HepG2 (cell line): ENCODE measurements at regions not wholly inside any gene's neighbourhood (a gene's known extent, or its start where the extent isn't known, plus 50 kb on each side); places are given as distances from the start of the nearest gene placed in this dataset.

ENCODE experiments used
- ARHGAP35 ChIP-seq: sonication (generic); formaldehyde crosslinking; IDR thresholded peaks from 2 replicates; pipeline ENCODE4 v1.9.0; 2022; ENCODE audit warnings: mild to moderate bottlenecking, inconsistent platforms, moderate library complexity, missing genetic modification reagents, borderline replicate concordance
- BHLHE40 ChIP-seq: IDR thresholded peaks from 2 replicates; pipeline ENCODE4 v1.6.1; 2011; ENCODE audit warnings: low read length, improper control_type of control experiment
- CHD2 ChIP-seq: IDR thresholded peaks from 2 replicates; pipeline ENCODE4 v1.6.1; 2011; ENCODE audit warnings: low read depth, low read length, improper control_type of control experiment
- CTCF ChIP-seq: sonication (generic); formaldehyde crosslinking; IDR thresholded peaks from 2 replicates; pipeline ENCODE4 v1.5.0; 2020; ENCODE audit warnings: mild to moderate bottlenecking, missing genetic modification reagents, moderate library complexity
- EP300 ChIP-seq, 3 experiments: sonication (generic) in 1 of 3; formaldehyde crosslinking in 1 of 3; IDR thresholded peaks; 2 replicates each; pipeline versions ENCODE4 v1.5.1 to v1.6.1; 2011 to 2020; ENCODE audit warnings: low read depth in 2 of 3, low read length in 2 of 3, borderline replicate concordance in 1 of 3, improper control_type of control experiment in 1 of 3, mild to moderate bottlenecking in 1 of 3, missing genetic modification reagents in 1 of 3, moderate library complexity in 1 of 3
- EZH2 ChIP-seq: conservative IDR thresholded peaks from 2 replicates; pipeline ENCODE4 v1.6.1; 2012; ENCODE audit warnings: mild to moderate bottlenecking, low read depth, low read length, moderate library complexity
- REST ChIP-seq, 2 experiments: IDR thresholded peaks; 2 replicates each; pipeline ENCODE4 v1.6.1; 2011 to 2012; ENCODE audit warnings: low read length in 2 of 2, borderline replicate concordance in 1 of 2, low read depth in 1 of 2, mild to moderate bottlenecking in 1 of 2, moderate library complexity in 1 of 2
- ZNF292 ChIP-seq: sonication (generic); formaldehyde crosslinking; IDR thresholded peaks from 2 replicates; pipeline ENCODE4 v1.8.1; 2022; ENCODE audit warnings: mild to moderate bottlenecking, low read depth, missing genetic modification reagents, borderline replicate concordance

- no peak for TF ChIP-seq EZH2
- TF ChIP-seq ARHGAP35 = no peak
- TF ChIP-seq BHLHE40 = no peak
- no peak for TF ChIP-seq CHD2
- TF ChIP-seq CTCF (CRISPR knock-in tag) = no peak
- no peak for TF ChIP-seq REST (IDR thresholded peaks at IDR 0.05; ENCODE audit: borderline replicate concordance in 1 of 2, low read depth in 1 of 2, low read length in 2 of 2)
- TF ChIP-seq ZNF292 (CRISPR knock-in tag) = no peak
- TF ChIP-seq EP300 (IDR thresholded peaks at IDR 0.05; ENCODE audit: low read depth in 2 of 2, low read length in 2 of 2) = no peak
- no peak for TF ChIP-seq EP300 (CRISPR knock-in tag; IDR thresholded peaks at IDR 0.05; ENCODE audit: borderline replicate concordance)
Observed at GRCh38 chr9:11235061-11235460, 622.3 kb upstream of the PTPRD start.
